GM12892 (cell line): ENCODE measurements at regions not wholly inside any gene's neighbourhood (a gene's known extent, or its start where the extent isn't known, plus 50 kb on each side); places are given as distances from the start of the nearest gene placed in this dataset.

Source experiments
- POLR2A ChIP-seq: IDR thresholded peaks from 2 replicates; pipeline ENCODE4 v1.6.1; 2011; ENCODE audit warnings: low read depth, low read length, control low read depth
- POLR2AphosphoS5 ChIP-seq: IDR thresholded peaks from 2 replicates; pipeline ENCODE4 v1.6.1; 2011; ENCODE audit warnings: low read depth, low read length, control low read depth

- TF ChIP-seq POLR2A (no peak), POLR2AphosphoS5 (no peak)
Measured at GRCh38 chr2:103781313-103781712, 1019.5 kb downstream of the TMEM182 start.
